ENCODE measurements at regions not wholly inside any gene's neighbourhood (a gene's known extent, or its start where the extent isn't known, plus 50 kb on each side); places are given as distances from the start of the nearest gene placed in this dataset.

GRCh38 chr2:59924346-59924745 lies 629.1 kb downstream of the BCL11A start:
- Histone ChIP-seq H2BK120ac (replicated peaks; ENCODE audit: low read depth, low read length) (no peak overlapping the region), H4K20me1 (replicated peaks in 1 of 2; ENCODE audit: control insufficient read depth in 1 of 2, insufficient read depth in 2 of 2, low read length in 2 of 2) (no peaks in the 10 kb centered on the region), H3K23ac (ENCODE audit: insufficient read length) (no peak overlapping the region), H3K27ac (ENCODE audit: low read depth, low read length) (no peak overlapping the region), H3K4ac (replicated peaks; ENCODE audit: insufficient read length, low read depth, low read length) (no peak overlapping the region), H3K23me2 (ENCODE audit: low read depth, low read length) (no peaks in the 10 kb centered on the region), H3K79me2 (ENCODE audit: control insufficient read depth in 1 of 2, insufficient read depth in 2 of 2, low read length in 2 of 2) (no peaks in the 10 kb centered on the region), H3K9me3 (ENCODE audit: insufficient read depth in 2 of 2, low read depth in 1 of 2, low read length in 1 of 2) (no peaks in the 10 kb centered on the region), H4K91ac (replicated peaks; ENCODE audit: insufficient read length, low read length) (no peak overlapping the region), H2BK12ac (ENCODE audit: low read depth, low read length) (no peak overlapping the region), H2AK5ac (ENCODE audit: low read depth, low read length) (no peak overlapping the region), H3K79me1 (ENCODE audit: low read depth, low read length) (no peaks in the 10 kb centered on the region), H2AFZ (ENCODE audit: low read length) (no peak overlapping the region), H3K4me3 (ENCODE audit: extremely low read depth in 1 of 4, insufficient read depth in 2 of 4, low read depth in 3 of 4, low read length in 4 of 4) (no peak overlapping the region), H3K14ac (ENCODE audit: insufficient read length) (no peak overlapping the region), H3K27me3 (replicated peaks in 1 of 4; ENCODE audit: control insufficient read depth in 3 of 4, extremely low read depth in 1 of 4, insufficient read depth in 3 of 4, low read length in 3 of 4) (no peaks in the 10 kb centered on the region), H2BK20ac (ENCODE audit: low read length) (no peak overlapping the region), H3K36me3 (ENCODE audit: control insufficient read depth in 2 of 4, insufficient read depth in 4 of 4, low read length in 3 of 4) (no peaks in the 10 kb centered on the region), H2BK5ac (ENCODE audit: low read depth, low read length) (no peak overlapping the region), H3K56ac (replicated peaks; ENCODE audit: insufficient read length, low read depth, low read length) (no peak overlapping the region), H2BK15ac (ENCODE audit: low read length) (no peak overlapping the region), H3K4me1 (replicated peaks in 1 of 4; ENCODE audit: control insufficient read depth in 3 of 4, insufficient read depth in 4 of 4, low read length in 3 of 4) (no peaks in the 10 kb centered on the region), H3K9ac (replicated peaks in 1 of 4; ENCODE audit: extremely low read depth in 1 of 4, low read depth in 3 of 4, low read length in 3 of 4) (no peak overlapping the region), H3K18ac (ENCODE audit: extremely low read depth, low read length) (no peak overlapping the region), H4K8ac (ENCODE audit: extremely low read depth, insufficient read depth, low read length) (no peak overlapping the region), H3K4me2 (ENCODE audit: insufficient read depth in 1 of 2, low read depth in 2 of 2, low read length in 2 of 2) (no peak overlapping the region), H4K5ac (ENCODE audit: insufficient read length, low read depth, low read length) (no peak overlapping the region)
- DNase-seq (ENCODE audit: low read depth in 1 of 2, low spot score in 2 of 2) (no peak), FAIRE-seq (no peak)
- ChIA-PET POLR2A (ENCODE audit: partially characterized antibody) (no interaction called here), CTCF (ENCODE audit: partially characterized antibody) (interaction anchor here (0.6 to 1.7 kb wide), 3 partner anchors 8 to 264 kb away, joined by 4 to 6 read pairs (median 4); no protein-coding TSS in a partner anchor)
- 100% methylated on average over 1 of the region's 1 CpG; no CpG with 5 or more reads in 1 of the 2 experiments for WGBS, 2 experiments (ENCODE audit: extremely low coverage in 1 of 2, insufficient coverage in 1 of 2, insufficient read length in 1 of 2, insufficient replicate concordance in 2 of 2, low coverage in 1 of 2, low lambda C conversion rate in 2 of 2, missing lambda C conversion rate in 1 of 2)
- TF ChIP-seq YY1 (IDR thresholded peaks at IDR 0.05; ENCODE audit: low read depth, low read length): no peak
- TF ChIP-seq TAF7 (optimal IDR thresholded peaks at IDR 0.05; ENCODE audit: borderline replicate concordance, low read depth, low read length): no peak
- no peak for TF ChIP-seq RAD21 (IDR thresholded peaks at IDR 0.05 in 1 of 2, conservative IDR thresholded peaks at IDR 0.05 in 1 of 2; ENCODE audit: low read depth in 2 of 2, low read length in 2 of 2)
- TF ChIP-seq POLR2A (IDR thresholded peaks at IDR 0.05; ENCODE audit: control extremely low read depth in 1 of 2, low read depth in 2 of 2, low read length in 2 of 2): no peak
- no peak for TF ChIP-seq CBX8 (IDR thresholded peaks at IDR 0.05; ENCODE audit: borderline replicate concordance, low read depth, low read length)
- TF ChIP-seq KDM1A (IDR thresholded peaks at IDR 0.05; ENCODE audit: borderline replicate concordance, low read length): no peak
- no peak for TF ChIP-seq EGR1 (IDR thresholded peaks at IDR 0.05; ENCODE audit: borderline replicate concordance, low read depth, low read length)
- no peak for TF ChIP-seq ASH2L (IDR thresholded peaks at IDR 0.05; ENCODE audit: low read length)
- TF ChIP-seq JUND (IDR thresholded peaks at IDR 0.05; ENCODE audit: low read length): no peak
- TF ChIP-seq FOSL1 (IDR thresholded peaks at IDR 0.05; ENCODE audit: insufficient read depth, low read depth, low read length): no peak
- TF ChIP-seq, protein P1, sequence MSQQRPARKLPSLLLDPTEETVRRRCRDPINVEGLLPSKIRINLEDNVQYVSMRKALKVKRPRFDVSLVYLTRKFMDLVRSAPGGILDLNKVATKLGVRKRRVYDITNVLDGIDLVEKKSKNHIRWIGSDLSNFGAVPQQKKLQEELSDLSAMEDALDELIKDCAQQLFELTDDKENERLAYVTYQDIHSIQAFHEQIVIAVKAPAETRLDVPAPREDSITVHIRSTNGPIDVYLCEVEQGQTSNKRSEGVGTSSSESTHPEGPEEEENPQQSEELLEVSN (IDR thresholded peaks at IDR 0.05): no peak
- no peak for TF ChIP-seq ATF3 (IDR thresholded peaks at IDR 0.05; ENCODE audit: insufficient read depth, low read depth, low read length)
- no peak for TF ChIP-seq SP2 (IDR thresholded peaks at IDR 0.05; ENCODE audit: low read length)
- no peak for TF ChIP-seq JUN (IDR thresholded peaks at IDR 0.05; ENCODE audit: low read depth, low read length)
- TF ChIP-seq SIRT6 (IDR thresholded peaks at IDR 0.05; ENCODE audit: low read length): no peak
